Activated T-cell treated with anti-CD3 and anti-CD28 coated beads for 24 hours (primary cell): ENCODE measurements at regions not wholly inside any gene's neighbourhood (a gene's known extent, or its start where the extent isn't known, plus 50 kb on each side); places are given as distances from the start of the nearest gene placed in this dataset.

Source experiments
- DNase-seq: peaks from one replicate; pipeline ENCODE4 v3.0.0-alpha.2; 2020; ENCODE audit warnings: low read depth

GRCh38 chr2:105571445-105571987 is 172.7 kb upstream of the FHL2 start:
- no peak for DNase-seq

GRCh38 chr2:105570757-105571156 is 171.9 kb upstream of the FHL2 start:
- DNase-seq: no peak

GRCh38 chr2:105570326-105570725 is 171.5 kb upstream of the FHL2 start:
- DNase-seq: no peak

DNA sequence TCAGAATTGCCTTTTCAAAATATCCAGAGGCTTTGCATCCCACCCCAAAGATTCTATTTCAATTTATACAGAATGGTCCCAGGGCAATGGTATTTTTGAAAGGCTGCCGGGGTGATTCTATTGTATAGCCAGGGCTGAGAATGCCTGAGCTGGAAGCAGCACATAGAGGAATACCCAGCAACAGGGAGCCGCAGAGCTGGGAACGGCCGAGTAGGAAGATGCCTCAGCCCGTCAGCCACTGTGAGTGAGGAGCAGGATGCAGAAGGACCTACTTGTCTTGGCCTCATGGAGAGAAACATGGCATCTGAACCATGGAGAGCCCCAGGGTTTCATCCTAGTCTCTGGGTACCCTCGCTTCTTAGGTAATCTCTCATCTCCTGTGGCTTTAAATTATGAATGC is 170.8 kb upstream of the FHL2 start:
- no peak for DNase-seq

DNA sequence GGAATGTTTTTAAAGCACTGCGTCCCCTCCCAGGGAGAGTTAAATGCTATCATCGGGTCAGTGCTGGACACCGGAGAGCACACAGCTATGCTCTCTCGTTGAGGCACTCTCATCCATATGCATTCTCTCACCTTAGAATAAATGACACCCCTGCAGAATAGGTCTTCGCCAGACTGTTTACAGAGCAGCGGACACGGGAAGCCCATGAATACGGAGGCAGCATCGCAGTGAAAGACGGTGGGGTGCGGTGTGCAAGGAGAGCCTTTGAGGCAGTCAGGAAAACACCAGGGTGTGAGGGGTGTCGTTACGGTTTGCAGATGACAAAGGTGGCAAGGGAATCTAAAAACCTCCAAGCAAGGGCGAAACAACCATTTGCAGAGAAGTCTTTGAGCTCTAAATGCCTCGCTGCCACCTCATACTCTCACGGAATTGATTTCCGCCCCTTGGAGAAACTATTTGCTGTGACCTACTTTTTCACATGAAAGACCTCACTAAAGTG is 169.2 kb upstream of the FHL2 start:
- DNase-seq: no peak

- DNase-seq: no peak
These were observed 164.3 kb upstream of the FHL2 start for GRCh38 chr2:105563000-105563719.

- no peak for DNase-seq
These were observed 162.6 kb upstream of the FHL2 start for GRCh38 chr2:105561401-105561800.

DNA sequence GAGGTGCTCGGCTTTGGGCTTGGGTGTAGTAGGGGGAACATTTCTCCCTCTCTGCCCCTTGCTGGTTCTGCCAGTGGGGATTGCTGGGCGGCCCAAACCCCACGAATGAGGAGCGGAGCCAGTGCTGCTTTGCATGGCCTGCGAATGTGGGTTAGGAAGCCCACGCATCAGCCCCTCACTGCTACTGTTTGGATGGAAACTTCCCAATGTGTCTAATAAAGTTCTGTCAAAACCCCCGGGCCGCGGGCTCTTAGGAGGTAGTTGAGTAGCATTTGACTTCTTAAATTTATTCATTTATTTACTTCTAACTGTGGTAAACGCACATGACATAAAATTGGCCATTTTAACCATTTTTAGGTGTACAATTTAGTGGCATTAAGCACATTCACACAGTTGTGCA is 161.3 kb upstream of the FHL2 start:
- DNase-seq: no peak

DNA sequence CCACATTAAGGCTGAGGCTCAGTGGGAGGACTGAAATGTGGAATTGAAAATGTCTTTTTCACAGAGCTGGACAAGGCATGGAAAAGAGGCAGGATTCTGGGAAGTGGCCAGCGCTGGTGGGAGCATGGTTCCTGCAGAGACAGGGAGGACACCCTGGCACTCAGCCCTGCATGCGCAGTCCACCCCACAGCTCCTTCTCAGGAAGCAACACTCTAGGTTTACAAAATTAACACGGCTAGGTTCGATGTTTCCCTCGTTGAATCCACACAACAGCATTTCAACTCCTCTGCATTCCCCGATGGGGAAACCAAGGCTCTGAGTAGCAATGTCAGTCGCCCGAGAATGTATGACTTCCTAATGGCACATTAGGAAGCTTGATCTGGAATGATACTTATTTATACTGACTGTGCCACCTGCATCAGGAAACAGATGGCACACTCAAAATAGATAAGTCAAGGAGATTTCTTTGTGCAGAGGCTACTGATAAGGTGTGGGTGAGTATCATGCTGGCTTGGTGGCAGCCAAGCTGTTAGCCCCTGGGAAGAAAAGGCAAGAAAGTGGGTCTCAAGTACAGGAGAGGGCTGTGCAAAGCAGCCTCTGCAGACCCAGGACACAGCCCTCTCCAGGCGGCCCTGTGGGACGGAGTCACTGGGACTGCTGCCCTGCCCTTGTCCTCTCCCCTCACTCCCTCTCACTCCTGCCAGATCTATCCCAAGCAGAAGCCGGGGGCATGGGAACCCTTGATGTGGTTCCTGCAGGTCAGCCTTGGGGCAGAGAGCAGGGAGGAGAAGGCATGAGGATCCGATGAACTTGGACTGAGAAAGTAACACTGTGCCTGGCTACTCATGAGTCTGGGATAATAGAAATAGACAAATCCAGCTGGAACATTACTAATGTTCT is 158.4 kb upstream of the FHL2 start:
- no peak for DNase-seq

GRCh38 chr2:105556366-105556765 is 157.5 kb upstream of the FHL2 start:
- no peak for DNase-seq

DNA sequence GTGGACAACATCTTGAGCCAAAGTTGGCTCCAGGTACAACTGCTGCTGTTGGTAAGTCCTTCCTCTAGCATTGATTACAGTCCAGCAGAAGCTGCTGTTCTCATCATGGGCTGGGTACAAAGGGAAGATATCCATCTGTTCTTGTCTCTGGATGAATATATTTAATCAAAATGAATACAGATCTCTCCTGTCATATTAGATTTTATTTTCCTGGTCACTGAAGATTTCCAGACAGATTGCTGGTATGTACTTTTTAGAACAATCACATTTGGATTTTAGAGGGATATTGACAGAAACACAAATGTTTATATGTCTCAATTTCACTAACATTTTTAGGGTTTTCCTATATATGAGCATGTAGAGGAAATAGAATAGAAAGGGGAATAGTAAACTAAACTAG is 155.4 kb upstream of the FHL2 start:
- no peak for DNase-seq

- DNase-seq: no peak
These were observed 154.8 kb upstream of the FHL2 start for GRCh38 chr2:105553538-105554196.

DNA sequence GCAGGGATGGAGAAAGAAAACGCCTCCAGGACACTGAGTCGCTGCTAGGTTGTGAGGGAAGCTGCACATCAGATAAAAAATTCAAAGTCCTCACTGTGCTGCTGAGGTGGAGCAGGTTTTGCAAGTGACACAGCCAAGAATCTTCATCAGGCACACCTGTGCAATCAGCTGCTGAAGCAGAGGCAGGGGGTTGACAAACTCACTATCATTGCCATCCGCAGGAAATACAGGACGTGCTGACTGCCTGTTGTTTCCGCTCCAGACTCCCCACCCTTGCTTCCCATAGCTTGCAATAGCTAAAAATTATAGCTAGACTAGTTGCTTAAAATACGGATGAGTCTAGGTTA is 147.8 kb upstream of the FHL2 start:
- no peak for DNase-seq

DNA sequence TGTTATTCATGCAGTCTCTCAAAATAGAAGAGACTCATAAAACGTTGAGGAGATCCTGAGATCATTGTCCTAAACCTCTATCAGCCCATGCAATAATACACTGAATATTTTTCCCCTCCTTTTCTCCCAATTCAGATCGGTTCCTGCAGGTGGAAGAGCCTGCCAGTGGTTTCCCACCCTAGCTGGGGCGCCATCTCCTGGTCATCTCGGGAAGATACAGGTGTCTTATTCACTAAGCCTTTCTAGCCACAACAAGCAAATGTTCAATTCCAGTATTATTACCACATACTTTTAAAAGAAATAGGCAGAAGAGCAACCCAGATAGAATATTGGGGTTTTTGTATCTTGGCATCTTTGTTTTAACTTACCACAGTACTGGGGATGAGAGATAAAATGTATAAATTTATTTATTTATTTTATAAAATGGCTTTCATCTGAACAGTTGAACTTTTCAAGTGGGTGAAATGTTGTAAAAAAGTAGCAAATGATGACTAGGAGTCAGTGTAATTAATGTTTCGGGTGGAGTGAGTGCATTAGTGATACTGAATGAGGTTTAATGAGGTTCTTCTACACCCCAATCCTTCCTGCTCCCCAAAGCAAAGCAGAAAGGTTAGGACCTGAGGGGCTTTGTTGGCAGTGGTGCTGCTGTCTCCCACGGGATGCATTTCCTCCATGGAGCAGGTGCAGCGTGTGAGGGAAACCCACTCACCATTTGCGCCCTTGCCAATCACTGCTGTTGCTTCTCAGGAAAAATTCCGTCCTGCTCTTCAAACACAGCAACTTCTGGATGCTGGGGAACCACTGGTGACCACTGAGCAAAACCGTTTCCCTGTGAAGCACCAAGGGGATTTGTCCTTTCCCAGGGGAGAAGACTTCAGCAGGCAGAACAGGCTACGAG is 147.1 kb upstream of the FHL2 start:
- peak; percentile 52 for DNase-seq

- no peak for DNase-seq
These were observed 145.9 kb upstream of the FHL2 start for GRCh38 chr2:105544591-105545377.

GRCh38 chr2:105541189-105542050 is 142.6 kb upstream of the FHL2 start:
- no peak for DNase-seq

DNA sequence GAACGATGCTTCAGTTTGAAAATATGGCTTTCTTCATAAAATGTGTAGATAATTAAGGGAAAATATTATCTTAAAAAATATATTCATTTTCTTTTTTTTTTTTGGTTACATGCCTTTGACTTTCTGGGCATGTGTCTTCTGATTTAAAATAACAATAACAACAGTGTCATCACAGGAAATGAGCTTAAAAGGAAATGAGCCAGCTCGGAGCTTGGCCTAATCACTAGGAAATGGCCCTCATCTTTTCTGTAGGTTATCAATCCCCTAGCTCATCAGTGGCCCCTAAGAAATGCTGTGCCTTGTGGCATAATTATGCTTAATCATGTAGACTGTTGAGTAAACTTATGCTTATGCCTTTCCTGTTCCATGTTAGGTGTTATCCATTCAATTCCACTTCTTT is 141.8 kb upstream of the FHL2 start:
- DNase-seq: no peak

DNA sequence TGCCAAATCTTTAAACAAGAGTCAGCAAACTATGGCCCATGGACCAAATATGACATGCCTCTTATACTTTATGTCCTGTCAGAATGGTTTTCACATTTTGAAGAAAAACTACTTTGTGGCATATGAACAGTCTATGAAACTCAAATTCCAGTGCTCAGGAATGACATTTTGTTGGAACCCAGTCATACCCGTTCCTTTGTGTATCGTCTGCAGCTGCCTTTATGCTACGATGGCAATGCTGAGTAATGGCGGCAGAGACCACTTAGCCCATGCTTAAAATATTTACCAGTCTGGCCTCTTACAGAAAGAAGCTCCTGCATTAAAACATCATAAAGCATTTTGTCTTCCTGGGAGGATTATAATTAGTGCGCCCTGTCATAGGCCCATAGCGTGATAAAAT is 140.5 kb upstream of the FHL2 start:
- no peak for DNase-seq

GRCh38 chr2:105538840-105539239 is 140.0 kb upstream of the FHL2 start:
- no peak for DNase-seq

- DNase-seq: no peak
These were observed 139.1 kb upstream of the FHL2 start for GRCh38 chr2:105537920-105538319.
